Testis (tissue), 2 donors: ENCODE measurements at regions not wholly inside any gene's neighbourhood (a gene's known extent, or its start where the extent isn't known, plus 50 kb on each side); places are given as distances from the start of the nearest gene placed in this dataset.

Source experiments
- DNase-seq: peaks from one replicate; pipeline ENCODE4 v3.0.0-alpha.2; 2019
- H3K27ac ChIP-seq, 2 donors: fragments of 200-600 bp; sonication (generic); one replicate each; pipeline ENCODE4 v1.5.1; 2019
- H3K27me3 ChIP-seq: fragments of 200-600 bp; sonication (generic); one replicate; pipeline ENCODE4 v1.5.1; 2019
- H3K36me3 ChIP-seq: fragments of 200-600 bp; sonication (generic); one replicate; pipeline ENCODE4 v1.5.1; 2017; ENCODE audit warnings: low read depth; ENCODE audit errors: missing control alignments
- H3K4me1 ChIP-seq: fragments of 200-600 bp; sonication (generic); one replicate; pipeline ENCODE4 v1.5.1; 2019
- H3K4me3 ChIP-seq, 2 donors: fragments of 200-600 bp; sonication (generic); one replicate each; pipeline ENCODE4 v1.5.1; 2017 to 2019
- H3K9me3 ChIP-seq: fragments of 200-600 bp; sonication (generic); one replicate; pipeline ENCODE4 v1.5.1; 2017
- POLR2A ChIP-seq: fragments of 450-650 bp; IDR thresholded peaks from one replicate; pipeline ENCODE4 v1.6.1; 2017; ENCODE audit warnings: antibody characterized with exemption, mild to moderate bottlenecking, moderate library complexity
- WGBS, 2 donors: methylation state at CpG; one replicate each; pipeline ENCODE4 v1.1.5; 2018; 5-methylcytosine and 5-hydroxymethylcytosine counted together
- intact Hi-C: fragments of 100-400 bp; cut with DNase I; formaldehyde crosslinking; loops from one replicate; pipeline ENCODE4 v1.15.1; 2023; ENCODE audit warnings: low total_unique reads
- TF ChIP-seq, protein P1 (sequence below), 3 experiments: fragments of 450-650 bp in 2 of 3; fragments of 200-600 bp in 1 of 3; sonication (generic) in 1 of 3; IDR thresholded peaks; one replicate each; pipeline ENCODE4 v1.5.1; 2016 to 2019; ENCODE audit warnings: antibody characterized with exemption in 3 of 3, mild to moderate bottlenecking in 2 of 3, moderate library complexity in 1 of 3

DNA sequence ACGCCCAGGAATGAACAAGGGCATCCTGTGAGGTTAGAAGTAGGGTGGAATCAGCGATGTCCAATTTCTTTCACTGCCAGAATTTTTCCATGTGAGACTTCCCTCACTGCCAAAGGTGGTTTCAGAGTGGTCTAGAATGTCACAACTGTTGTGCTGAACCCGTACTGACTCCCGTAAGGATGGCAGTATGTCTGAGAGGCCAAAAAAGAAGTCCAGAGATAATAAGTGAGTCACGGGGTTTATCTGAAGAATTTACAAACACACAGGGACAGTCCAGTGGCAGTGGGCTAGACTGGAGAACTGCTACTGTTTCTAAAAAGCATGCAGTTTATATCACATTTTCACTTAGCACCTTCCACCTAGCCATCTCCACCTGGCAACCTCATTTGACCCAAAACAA, 160.6 kb upstream of the ATP10A start:
- 74 to 78% methylated on average over 5 of the region's 5 CpGs for WGBS, 2 donors
- no peaks in the 10 kb centered on the region for H3K9me3 ChIP-seq

DNA sequence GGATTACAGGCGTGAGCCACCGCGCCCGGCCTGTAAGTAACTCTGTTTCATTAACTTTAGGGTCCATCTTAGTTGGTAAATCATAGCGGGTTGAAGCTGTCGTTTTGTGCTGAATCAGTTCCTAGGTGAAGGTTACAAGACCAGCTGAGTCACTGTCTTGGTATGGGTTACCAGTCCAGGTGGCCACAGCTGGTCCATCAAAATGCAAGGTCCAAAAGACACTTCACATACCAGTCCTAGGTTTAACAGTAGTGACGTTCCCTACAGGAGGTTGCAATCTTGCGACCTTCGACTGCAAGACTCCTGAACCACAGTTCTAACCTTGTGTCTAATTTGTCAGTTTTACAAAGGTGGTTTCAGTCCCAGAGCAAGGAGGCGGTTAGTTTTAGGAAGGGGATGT, 160.1 kb upstream of the ATP10A start:
- no peaks in the 10 kb centered on the region for H3K9me3 ChIP-seq
- no peak overlapping the region for H3K4me3 ChIP-seq
- no peaks in the 10 kb centered on the region for H3K4me1 ChIP-seq
- TF ChIP-seq, protein P1, sequence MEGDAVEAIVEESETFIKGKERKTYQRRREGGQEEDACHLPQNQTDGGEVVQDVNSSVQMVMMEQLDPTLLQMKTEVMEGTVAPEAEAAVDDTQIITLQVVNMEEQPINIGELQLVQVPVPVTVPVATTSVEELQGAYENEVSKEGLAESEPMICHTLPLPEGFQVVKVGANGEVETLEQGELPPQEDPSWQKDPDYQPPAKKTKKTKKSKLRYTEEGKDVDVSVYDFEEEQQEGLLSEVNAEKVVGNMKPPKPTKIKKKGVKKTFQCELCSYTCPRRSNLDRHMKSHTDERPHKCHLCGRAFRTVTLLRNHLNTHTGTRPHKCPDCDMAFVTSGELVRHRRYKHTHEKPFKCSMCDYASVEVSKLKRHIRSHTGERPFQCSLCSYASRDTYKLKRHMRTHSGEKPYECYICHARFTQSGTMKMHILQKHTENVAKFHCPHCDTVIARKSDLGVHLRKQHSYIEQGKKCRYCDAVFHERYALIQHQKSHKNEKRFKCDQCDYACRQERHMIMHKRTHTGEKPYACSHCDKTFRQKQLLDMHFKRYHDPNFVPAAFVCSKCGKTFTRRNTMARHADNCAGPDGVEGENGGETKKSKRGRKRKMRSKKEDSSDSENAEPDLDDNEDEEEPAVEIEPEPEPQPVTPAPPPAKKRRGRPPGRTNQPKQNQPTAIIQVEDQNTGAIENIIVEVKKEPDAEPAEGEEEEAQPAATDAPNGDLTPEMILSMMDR (IDR thresholded peaks at IDR 0.05), result no peak
- no peak for TF ChIP-seq POLR2A
- H3K27ac ChIP-seq, result no peak overlapping the region
- H3K27me3 ChIP-seq, result no peaks in the 10 kb centered on the region
- WGBS, 2 donors, result 80 to 89% methylated on average over 10 of the region's 10 CpGs
- DNase-seq, result no peak
- H3K36me3 ChIP-seq, result no peaks in the 10 kb centered on the region
- intact Hi-C loops, result no loop called here

More for the DNA sequence above, 160.6 kb upstream of the ATP10A start:
- H3K27me3 ChIP-seq, result no peaks in the 10 kb centered on the region
- no peak for DNase-seq
- no peak overlapping the region for H3K4me3 ChIP-seq
- H3K27ac ChIP-seq, result no peak overlapping the region
- no peaks in the 10 kb centered on the region for H3K4me1 ChIP-seq
- intact Hi-C loops, result no loop called here
- H3K36me3 ChIP-seq, result no peaks in the 10 kb centered on the region
- TF ChIP-seq POLR2A, result no peak
- TF ChIP-seq, protein P1 (IDR thresholded peaks at IDR 0.05), result no peak

DNA sequence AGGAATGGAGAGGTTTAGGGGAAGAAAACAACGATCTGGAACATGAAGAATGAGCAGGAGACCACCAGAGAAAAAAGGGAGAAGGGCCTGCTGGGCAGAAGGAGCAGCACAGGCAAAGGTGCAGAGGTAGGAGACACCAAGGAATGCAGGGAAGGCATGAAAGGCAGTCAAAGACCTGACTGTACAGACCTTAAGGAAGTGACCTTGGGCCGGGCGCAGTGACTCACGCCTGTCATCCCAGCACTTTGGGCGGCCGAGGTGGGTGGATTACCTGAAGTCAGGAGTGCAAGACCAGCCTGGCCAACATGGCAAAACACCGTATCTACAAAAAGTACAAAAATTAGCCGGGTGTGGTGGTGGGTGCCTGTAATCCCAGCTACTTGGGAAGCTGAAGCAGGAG, 157.7 kb upstream of the ATP10A start:
- Histone ChIP-seq H3K27ac (no peak overlapping the region), H3K27me3 (no peaks in the 10 kb centered on the region), H3K4me3 (no peak overlapping the region), H3K4me1 (no peaks in the 10 kb centered on the region), H3K36me3 (no peaks in the 10 kb centered on the region), H3K9me3 (no peaks in the 10 kb centered on the region)
- 89 to 91% methylated on average over 8 of the region's 8 CpGs for WGBS, 2 donors
- TF ChIP-seq, protein P1 (IDR thresholded peaks at IDR 0.05), result no peak
- no peak for TF ChIP-seq POLR2A
- intact Hi-C loops, result no loop called here
- DNase-seq, result no peak

DNA sequence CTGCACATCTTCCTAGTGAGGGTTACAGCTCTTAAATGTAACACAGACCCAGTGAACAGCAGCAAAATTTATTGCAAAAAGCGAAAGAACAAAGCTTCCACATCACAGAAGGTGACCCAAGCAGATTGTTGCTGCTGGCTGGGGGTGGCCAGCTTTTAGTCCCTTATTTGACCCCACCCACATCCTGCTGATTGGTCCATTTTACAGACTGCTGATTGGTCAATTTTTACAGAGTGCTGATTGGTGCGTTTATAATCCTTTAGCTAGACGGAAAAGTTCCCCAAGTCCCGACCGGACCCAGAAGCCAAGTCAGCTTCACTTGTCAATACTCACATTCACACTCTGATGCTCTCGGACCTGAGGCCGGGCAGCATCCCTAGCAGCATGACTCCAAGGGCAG, 154.5 kb upstream of the ATP10A start:
- peak overlapping the region in 1 of 2 donors; percentile 14 for H3K4me3 ChIP-seq
- TF ChIP-seq POLR2A, result no peak
- TF ChIP-seq, protein P1 (IDR thresholded peaks at IDR 0.05), result no peak

DNA sequence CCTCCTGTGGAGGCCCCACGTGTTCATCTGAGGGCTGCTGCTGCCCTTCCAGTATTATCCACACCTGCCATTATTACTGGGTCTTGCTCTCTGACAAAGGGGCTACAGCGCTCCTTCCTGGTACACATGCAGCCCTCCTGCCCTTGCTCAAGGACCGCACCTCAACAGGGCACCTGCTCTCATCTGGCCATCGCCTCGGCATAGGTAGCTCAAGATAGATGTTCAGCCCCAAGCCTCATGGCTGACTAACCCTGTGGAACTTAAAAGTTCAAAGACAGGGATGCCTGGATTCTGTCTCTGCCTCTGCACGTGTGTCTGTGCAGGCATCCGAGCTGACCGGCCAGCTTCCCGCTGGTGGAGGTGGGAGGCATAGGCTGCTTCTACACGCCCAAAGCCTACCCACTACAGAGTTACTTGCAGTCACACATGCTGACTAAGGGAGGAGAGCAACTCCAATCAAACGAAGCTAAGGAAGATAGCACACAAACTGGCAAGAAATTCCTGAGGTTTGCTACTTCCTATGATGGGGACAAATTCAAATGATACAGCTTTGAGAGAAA, 152.5 kb upstream of the ATP10A start:
- Histone ChIP-seq H3K4me1 (no peaks in the 10 kb centered on the region), H3K9me3 (no peaks in the 10 kb centered on the region), H3K4me3 (no peak overlapping the region), H3K36me3 (no peaks in the 10 kb centered on the region), H3K27ac (no peak overlapping the region), H3K27me3 (no peaks in the 10 kb centered on the region)
- TF ChIP-seq POLR2A, result no peak
- TF ChIP-seq, protein P1 (IDR thresholded peaks at IDR 0.05), result no peak
- no peak for DNase-seq
- intact Hi-C loops, result no loop called here
- 18 to 49% methylated on average over 7 to 11 of the region's 11 CpGs for WGBS, 2 donors

More for the DNA sequence above, 154.5 kb upstream of the ATP10A start:
- Histone ChIP-seq H3K4me1 (no peaks in the 10 kb centered on the region), H3K9me3 (no peaks in the 10 kb centered on the region), H3K36me3 (no peaks in the 10 kb centered on the region), H3K27ac (no peak overlapping the region), H3K27me3 (no peaks in the 10 kb centered on the region)
- peak; percentile 36 for DNase-seq
- WGBS, 2 donors, result 77 to 81% methylated on average over 7 of the region's 7 CpGs
- intact Hi-C loops, result no loop called here
